Rectal smooth muscle tissue (tissue), 1 donor: ENCODE measurements at regions not wholly inside any gene's neighbourhood (a gene's known extent, or its start where the extent isn't known, plus 50 kb on each side); places are given as distances from the start of the nearest gene placed in this dataset.
"Not testable (repeated sequence)": the region's sequence is repeated elsewhere in the genome, so short reads cannot be mapped to it uniquely, and the experiment has no call there.

Experiments used
- H3K27ac ChIP-seq: one replicate; pipeline ENCODE4 v1.7.0; 2013; ENCODE audit warnings: low read depth, low read length, inconsistent platforms
- H3K27me3 ChIP-seq: one replicate; pipeline ENCODE4 v1.7.0; 2013; ENCODE audit warnings: low read length; ENCODE audit not compliant: control insufficient read depth, insufficient read depth
- H3K36me3 ChIP-seq: one replicate; pipeline ENCODE4 v1.7.0; 2013; ENCODE audit warnings: low read length; ENCODE audit not compliant: control insufficient read depth, insufficient read depth
- H3K4me1 ChIP-seq: one replicate; pipeline ENCODE4 v1.7.0; 2013; ENCODE audit warnings: low read length; ENCODE audit not compliant: control insufficient read depth, insufficient read depth
- H3K4me3 ChIP-seq: one replicate; pipeline ENCODE4 v1.7.0; 2013; ENCODE audit warnings: low read length
- H3K9ac ChIP-seq: one replicate; pipeline ENCODE4 v1.7.0; 2013; ENCODE audit warnings: low read length

GRCh38 chr3:20716425-20716824 is 530.4 kb upstream of the SGO1 start:
- H3K4me3 ChIP-seq, H3K27me3 ChIP-seq, H3K4me1 ChIP-seq, H3K36me3 ChIP-seq, H3K27ac ChIP-seq, H3K9ac ChIP-seq: not testable (repeated sequence)

- no peaks in the 10 kb centered on the region for H3K36me3 ChIP-seq
- no peaks in the 10 kb centered on the region for H3K4me1 ChIP-seq
- no peaks in the 10 kb centered on the region for H3K27me3 ChIP-seq
- no peak overlapping the region for H3K9ac ChIP-seq
- no peak overlapping the region for H3K4me3 ChIP-seq
- H3K27ac ChIP-seq = no peak overlapping the region
These were observed 515.6 kb upstream of the SGO1 start for GRCh38 chr3:20701641-20702040.

GRCh38 chr3:20700714-20701113 is 514.7 kb upstream of the SGO1 start:
- Histone ChIP-seq H3K9ac (no peak overlapping the region), H3K4me3 (no peak overlapping the region), H3K27ac (no peak overlapping the region), H3K27me3 (no peaks in the 10 kb centered on the region), H3K36me3 (no peaks in the 10 kb centered on the region), H3K4me1 (no peaks in the 10 kb centered on the region)

GRCh38 chr3:20698896-20699295 is 512.9 kb upstream of the SGO1 start:
- Histone ChIP-seq H3K9ac (no peak overlapping the region), H3K36me3 (no peaks in the 10 kb centered on the region), H3K27ac (no peak overlapping the region), H3K27me3 (no peaks in the 10 kb centered on the region), H3K4me3 (no peak overlapping the region), H3K4me1 (no peaks in the 10 kb centered on the region)

GRCh38 chr3:20696388-20697150 is 510.6 kb upstream of the SGO1 start:
- H3K4me3 ChIP-seq = no peak overlapping the region
- H3K27ac ChIP-seq = no peak overlapping the region
- no peaks in the 10 kb centered on the region for H3K36me3 ChIP-seq
- no peaks in the 10 kb centered on the region for H3K27me3 ChIP-seq
- H3K9ac ChIP-seq = no peak overlapping the region
- no peaks in the 10 kb centered on the region for H3K4me1 ChIP-seq

- Histone ChIP-seq H3K9ac (no peak overlapping the region), H3K4me1 (no peaks in the 10 kb centered on the region), H3K27me3 (no peaks in the 10 kb centered on the region), H3K27ac (no peak overlapping the region), H3K36me3 (no peaks in the 10 kb centered on the region), H3K4me3 (no peak overlapping the region)
These were observed 506.7 kb upstream of the SGO1 start for GRCh38 chr3:20692675-20693074.

GRCh38 chr3:20683910-20684309 is 497.9 kb upstream of the SGO1 start:
- no peaks in the 10 kb centered on the region for H3K27me3 ChIP-seq
- no peak overlapping the region for H3K27ac ChIP-seq
- H3K9ac ChIP-seq = no peak overlapping the region
- H3K4me3 ChIP-seq = no peak overlapping the region
- no peaks in the 10 kb centered on the region for H3K4me1 ChIP-seq
- no peaks in the 10 kb centered on the region for H3K36me3 ChIP-seq

- Histone ChIP-seq H3K4me3 (no peak overlapping the region), H3K36me3 (no peaks in the 10 kb centered on the region), H3K27ac (no peak overlapping the region), H3K27me3 (no peaks in the 10 kb centered on the region), H3K4me1 (no peaks in the 10 kb centered on the region), H3K9ac (no peak overlapping the region)
These were observed 496.6 kb upstream of the SGO1 start for GRCh38 chr3:20682573-20682972.

- H3K4me3 ChIP-seq = no peak overlapping the region
- no peak overlapping the region for H3K27ac ChIP-seq
- no peaks in the 10 kb centered on the region for H3K36me3 ChIP-seq
- H3K27me3 ChIP-seq = no peaks in the 10 kb centered on the region
- H3K9ac ChIP-seq = no peak overlapping the region
- H3K4me1 ChIP-seq = no peaks in the 10 kb centered on the region
These were observed 495.1 kb upstream of the SGO1 start for GRCh38 chr3:20680990-20681628.

- Histone ChIP-seq H3K27me3 (no peaks in the 10 kb centered on the region), H3K9ac (no peak overlapping the region), H3K27ac (no peak overlapping the region)
These were observed 487.9 kb upstream of the SGO1 start for GRCh38 chr3:20673866-20674265.

GRCh38 chr3:20669675-20670074 is 483.7 kb upstream of the SGO1 start:
- Histone ChIP-seq H3K27ac (no peak overlapping the region), H3K4me3 (no peak overlapping the region), H3K27me3 (no peaks in the 10 kb centered on the region), H3K36me3 (no peaks in the 10 kb centered on the region), H3K9ac (no peak overlapping the region), H3K4me1 (no peaks in the 10 kb centered on the region)

More at GRCh38 chr3:20673866-20674265, 487.9 kb upstream of the SGO1 start:
- Histone ChIP-seq H3K4me1 (no peaks in the 10 kb centered on the region), H3K36me3 (no peaks in the 10 kb centered on the region), H3K4me3 (no peak overlapping the region)

GRCh38 chr3:20669184-20669583 is 483.2 kb upstream of the SGO1 start:
- Histone ChIP-seq H3K4me1 (no peaks in the 10 kb centered on the region), H3K27me3 (no peaks in the 10 kb centered on the region), H3K27ac (no peak overlapping the region), H3K9ac (no peak overlapping the region), H3K36me3 (no peaks in the 10 kb centered on the region), H3K4me3 (no peak overlapping the region)

GRCh38 chr3:20668411-20668810 is 482.4 kb upstream of the SGO1 start:
- Histone ChIP-seq H3K4me3 (no peak overlapping the region), H3K9ac (no peak overlapping the region), H3K4me1 (no peaks in the 10 kb centered on the region), H3K27me3 (no peaks in the 10 kb centered on the region), H3K36me3 (no peaks in the 10 kb centered on the region), H3K27ac (no peak overlapping the region)
